ENCODE measurements at regions not wholly inside any gene's neighbourhood (a gene's known extent, or its start where the extent isn't known, plus 50 kb on each side); places are given as distances from the start of the nearest gene placed in this dataset.

GRCh38 chr2:72062336-72062735 is 85.3 kb downstream of the CYP26B1 start:
- TF ChIP-seq POLR2A (IDR thresholded peaks at IDR 0.05) (no peak), POLR2AphosphoS5 (IDR thresholded peaks at IDR 0.05) (no peak)

All from prostate gland (tissue), 1 donor.